ENCODE measurements at regions not wholly inside any gene's neighbourhood (a gene's known extent, or its start where the extent isn't known, plus 50 kb on each side); places are given as distances from the start of the nearest gene placed in this dataset.

DNA sequence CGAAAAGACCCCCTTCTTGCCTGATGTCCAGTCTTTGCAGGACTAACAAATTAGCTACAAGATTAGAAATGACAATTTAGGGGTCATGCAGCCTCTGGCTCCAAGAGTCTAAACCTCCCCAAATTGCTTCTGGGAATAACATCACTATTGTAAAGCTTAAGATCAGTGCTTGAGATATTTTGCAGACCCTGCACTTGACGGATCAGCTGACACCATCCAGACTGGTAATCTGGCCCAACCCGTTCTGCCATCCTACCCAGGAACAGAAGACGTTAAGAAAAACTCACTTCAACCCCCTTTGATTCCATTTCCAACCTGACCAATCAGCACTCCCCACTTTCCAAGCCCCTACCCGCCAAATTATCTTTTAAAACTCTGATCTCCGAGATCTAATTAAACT is 236.7 kb upstream of the KRR1 start:
- TF ChIP-seq ARNTL (CRISPR knock-in tag; IDR thresholded peaks at IDR 0.05; ENCODE audit: borderline replicate concordance, low read depth) (no peak), OSR1 (CRISPR knock-in tag; IDR thresholded peaks at IDR 0.05) (no peak), ZC3H10 (CRISPR knock-in tag; IDR thresholded peaks at IDR 0.05) (no peak), PATZ1 (CRISPR knock-in tag; IDR thresholded peaks at IDR 0.05; ENCODE audit: borderline replicate concordance) (no peak), SNAI2 (CRISPR knock-in tag; IDR thresholded peaks at IDR 0.05) (no peak), ZFP30 (CRISPR knock-in tag; IDR thresholded peaks at IDR 0.05) (no peak), GLIS3 (CRISPR knock-in tag; IDR thresholded peaks at IDR 0.05) (no peak)
- TF ChIP-seq, protein P1, sequence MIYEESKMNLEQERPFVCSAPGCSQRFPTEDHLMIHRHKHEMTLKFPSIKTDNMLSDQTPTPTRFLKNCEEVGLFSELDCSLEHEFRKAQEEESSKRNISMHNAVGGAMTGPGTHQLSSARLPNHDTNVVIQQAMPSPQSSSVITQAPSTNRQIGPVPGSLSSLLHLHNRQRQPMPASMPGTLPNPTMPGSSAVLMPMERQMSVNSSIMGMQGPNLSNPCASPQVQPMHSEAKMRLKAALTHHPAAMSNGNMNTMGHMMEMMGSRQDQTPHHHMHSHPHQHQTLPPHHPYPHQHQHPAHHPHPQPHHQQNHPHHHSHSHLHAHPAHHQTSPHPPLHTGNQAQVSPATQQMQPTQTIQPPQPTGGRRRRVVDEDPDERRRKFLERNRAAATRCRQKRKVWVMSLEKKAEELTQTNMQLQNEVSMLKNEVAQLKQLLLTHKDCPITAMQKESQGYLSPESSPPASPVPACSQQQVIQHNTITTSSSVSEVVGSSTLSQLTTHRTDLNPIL (CRISPR knock-in tag; IDR thresholded peaks at IDR 0.05; ENCODE audit: low read depth): no peak
- TF ChIP-seq, protein P2, sequence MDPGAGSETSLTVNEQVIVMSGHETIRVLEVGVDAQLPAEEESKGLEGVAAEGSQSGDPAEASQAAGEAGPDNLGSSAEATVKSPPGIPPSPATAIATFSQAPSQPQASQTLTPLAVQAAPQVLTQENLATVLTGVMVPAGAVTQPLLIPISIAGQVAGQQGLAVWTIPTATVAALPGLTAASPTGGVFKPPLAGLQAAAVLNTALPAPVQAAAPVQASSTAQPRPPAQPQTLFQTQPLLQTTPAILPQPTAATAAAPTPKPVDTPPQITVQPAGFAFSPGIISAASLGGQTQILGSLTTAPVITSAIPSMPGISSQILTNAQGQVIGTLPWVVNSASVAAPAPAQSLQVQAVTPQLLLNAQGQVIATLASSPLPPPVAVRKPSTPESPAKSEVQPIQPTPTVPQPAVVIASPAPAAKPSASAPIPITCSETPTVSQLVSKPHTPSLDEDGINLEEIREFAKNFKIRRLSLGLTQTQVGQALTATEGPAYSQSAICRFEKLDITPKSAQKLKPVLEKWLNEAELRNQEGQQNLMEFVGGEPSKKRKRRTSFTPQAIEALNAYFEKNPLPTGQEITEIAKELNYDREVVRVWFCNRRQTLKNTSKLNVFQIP (CRISPR knock-in tag; IDR thresholded peaks at IDR 0.05; ENCODE audit: borderline replicate concordance, low read depth): no peak
- TF ChIP-seq, protein P3, sequence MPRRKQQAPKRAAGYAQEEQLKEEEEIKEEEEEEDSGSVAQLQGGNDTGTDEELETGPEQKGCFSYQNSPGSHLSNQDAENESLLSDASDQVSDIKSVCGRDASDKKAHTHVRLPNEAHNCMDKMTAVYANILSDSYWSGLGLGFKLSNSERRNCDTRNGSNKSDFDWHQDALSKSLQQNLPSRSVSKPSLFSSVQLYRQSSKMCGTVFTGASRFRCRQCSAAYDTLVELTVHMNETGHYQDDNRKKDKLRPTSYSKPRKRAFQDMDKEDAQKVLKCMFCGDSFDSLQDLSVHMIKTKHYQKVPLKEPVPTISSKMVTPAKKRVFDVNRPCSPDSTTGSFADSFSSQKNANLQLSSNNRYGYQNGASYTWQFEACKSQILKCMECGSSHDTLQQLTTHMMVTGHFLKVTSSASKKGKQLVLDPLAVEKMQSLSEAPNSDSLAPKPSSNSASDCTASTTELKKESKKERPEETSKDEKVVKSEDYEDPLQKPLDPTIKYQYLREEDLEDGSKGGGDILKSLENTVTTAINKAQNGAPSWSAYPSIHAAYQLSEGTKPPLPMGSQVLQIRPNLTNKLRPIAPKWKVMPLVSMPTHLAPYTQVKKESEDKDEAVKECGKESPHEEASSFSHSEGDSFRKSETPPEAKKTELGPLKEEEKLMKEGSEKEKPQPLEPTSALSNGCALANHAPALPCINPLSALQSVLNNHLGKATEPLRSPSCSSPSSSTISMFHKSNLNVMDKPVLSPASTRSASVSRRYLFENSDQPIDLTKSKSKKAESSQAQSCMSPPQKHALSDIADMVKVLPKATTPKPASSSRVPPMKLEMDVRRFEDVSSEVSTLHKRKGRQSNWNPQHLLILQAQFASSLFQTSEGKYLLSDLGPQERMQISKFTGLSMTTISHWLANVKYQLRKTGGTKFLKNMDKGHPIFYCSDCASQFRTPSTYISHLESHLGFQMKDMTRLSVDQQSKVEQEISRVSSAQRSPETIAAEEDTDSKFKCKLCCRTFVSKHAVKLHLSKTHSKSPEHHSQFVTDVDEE (CRISPR knock-in tag; IDR thresholded peaks at IDR 0.05): no peak

All from SK-N-SH treated with all-trans-retinoic acid at 6 μM for 48 hours (cell line).